ENCODE measurements at regions not wholly inside any gene's neighbourhood (a gene's known extent, or its start where the extent isn't known, plus 50 kb on each side); places are given as distances from the start of the nearest gene placed in this dataset.

GRCh38 chr4:53855581-53856250 lies 208.7 kb downstream of the CHIC2 start:
- H3K9me3 ChIP-seq, result 0 out of 2 replicates have a peak, but pooled peaks cover 4% of the 10 kb centered on the region
- H3K9me2 ChIP-seq, result no peaks in the 10 kb centered on the region
- WGBS (ENCODE audit: low lambda C conversion rate), result 20% methylated on average over 6 of the region's 6 CpGs
- peaks cover 10% of the 10 kb centered on the region for H3F3A ChIP-seq (replicated peaks; ENCODE audit: insufficient read depth)
- peak overlapping the region; percentile 40; the same call in 1 of the 2 replicates for H3K4me2 ChIP-seq
- H4K20me1 ChIP-seq (ENCODE audit: insufficient read depth), result no peaks in the 10 kb centered on the region
- peak overlapping the region in 1 of 2 experiments; percentile 28; a peak in 1 of 4 replicates for H3K4me3 ChIP-seq (ENCODE audit: low read depth in 2 of 2, low read length in 1 of 2)
- ChIA-PET POLR2A (no interaction called here), CTCF (interaction anchor here (0.6 to 2.3 kb wide), 4 partner anchors 10 to 378 kb away, joined by 3 to 7 read pairs (median 4); no protein-coding TSS in a partner anchor)
- no peak overlapping the region for H3K9ac ChIP-seq
- TF ChIP-seq EP300 (IDR thresholded peaks at IDR 0.05; ENCODE audit: borderline replicate concordance in 1 of 2, low read depth in 1 of 2, low read length in 1 of 2), result peak in 1 of 2 experiments; percentile 35; a peak in 2 of 4 replicates
- 0 out of 2 replicates have a peak, but pooled peaks have one; percentile 5 for TF ChIP-seq RAD21 (IDR thresholded peaks at IDR 0.05; ENCODE audit: low read length)
- TF ChIP-seq SMC3 (IDR thresholded peaks at IDR 0.05; ENCODE audit: low read depth, low read length), result no peak
- peak; percentile 56 for TF ChIP-seq PBX3 (IDR thresholded peaks at IDR 0.05)
- TF ChIP-seq CTCF (IDR thresholded peaks at IDR 0.05), result no peak
- TF ChIP-seq RFX5 (IDR thresholded peaks at IDR 0.05; ENCODE audit: low read length), result no peak
- H3K27me3 ChIP-seq (ENCODE audit: insufficient read depth), result no peaks in the 10 kb centered on the region
- peaks cover 0 to 18% of the 10 kb centered on the region in 2 experiments; a peak in 2 of 4 replicates for H3K4me1 ChIP-seq (ENCODE audit: control insufficient read depth in 1 of 2, insufficient read depth in 2 of 2, low read depth in 1 of 2, low read length in 1 of 2)
- no peak for DNase-seq
- 0 out of 2 replicates have a peak overlapping the region, but pooled peaks have one; percentile 43 for H2AFZ ChIP-seq (ENCODE audit: low read depth)
- H3K36me3 ChIP-seq (replicated peaks in 1 of 2; ENCODE audit: control insufficient read depth in 1 of 2, insufficient read depth in 2 of 2, low read length in 1 of 2), result no peaks in the 10 kb centered on the region
- no peaks in the 10 kb centered on the region for H3K79me2 ChIP-seq (ENCODE audit: insufficient read depth)
- peak overlapping the region; percentile 51 to 71 for H3K27ac ChIP-seq (ENCODE audit: low read depth in 2 of 2, low read length in 1 of 2)

GRCh38 chr4:53854991-53855568 lies 209.3 kb downstream of the CHIC2 start:
- Histone ChIP-seq H3F3A (replicated peaks; ENCODE audit: insufficient read depth) (peaks cover 10% of the 10 kb centered on the region), H3K36me3 (replicated peaks in 1 of 2; ENCODE audit: control insufficient read depth in 1 of 2, insufficient read depth in 2 of 2, low read length in 1 of 2) (no peaks in the 10 kb centered on the region), H4K20me1 (ENCODE audit: insufficient read depth) (no peaks in the 10 kb centered on the region), H3K4me3 (ENCODE audit: low read depth in 2 of 2, low read length in 1 of 2) (no peak overlapping the region), H3K9me3 (0 out of 2 replicates have a peak, but pooled peaks cover 4% of the 10 kb centered on the region), H3K4me1 (ENCODE audit: control insufficient read depth in 1 of 2, insufficient read depth in 2 of 2, low read depth in 1 of 2, low read length in 1 of 2) (peaks cover 0 to 18% of the 10 kb centered on the region in 2 experiments; a peak in 2 of 4 replicates), H3K9me2 (no peaks in the 10 kb centered on the region), H3K9ac (no peak overlapping the region), H3K4me2 (peak overlapping the region; percentile 40; the same call in 1 of the 2 replicates), H2AFZ (ENCODE audit: low read depth) (no peak overlapping the region), H3K79me2 (ENCODE audit: insufficient read depth) (no peaks in the 10 kb centered on the region), H3K27me3 (ENCODE audit: insufficient read depth) (no peaks in the 10 kb centered on the region), H3K27ac (ENCODE audit: low read depth in 2 of 2, low read length in 1 of 2) (peak overlapping the region; percentile 51 to 71; a peak in 3 of 4 replicates)
- DNase-seq, result no peak
- WGBS (ENCODE audit: low lambda C conversion rate), result 69% methylated on average over 3 of the region's 3 CpGs
- CTCF ChIA-PET, result interaction anchor here (2.3 kb wide), 1 partner anchor 10 kb away, joined by 7 read pairs; no protein-coding TSS in a partner anchor
- POLR2A ChIA-PET, result no interaction called here
- TF ChIP-seq TCF12 (IDR thresholded peaks at IDR 0.05) (no peak), RFX5 (IDR thresholded peaks at IDR 0.05; ENCODE audit: low read length) (no peak), IRF3 (IDR thresholded peaks at IDR 0.05; ENCODE audit: low read depth, low read length) (no peak), MXI1 (IDR thresholded peaks at IDR 0.05; ENCODE audit: low read depth, low read length) (no peak), CTCF (IDR thresholded peaks at IDR 0.05) (no peak), YY1 (IDR thresholded peaks at IDR 0.05; ENCODE audit: low read depth) (no peak), TAF1 (IDR thresholded peaks at IDR 0.05; ENCODE audit: borderline replicate concordance, low read depth, low read length) (no peak), ZBTB33 (IDR thresholded peaks at IDR 0.05; ENCODE audit: borderline replicate concordance, low read depth) (no peak)
- TF ChIP-seq, protein P1, sequence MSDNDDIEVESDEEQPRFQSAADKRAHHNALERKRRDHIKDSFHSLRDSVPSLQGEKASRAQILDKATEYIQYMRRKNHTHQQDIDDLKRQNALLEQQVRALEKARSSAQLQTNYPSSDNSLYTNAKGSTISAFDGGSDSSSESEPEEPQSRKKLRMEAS (IDR thresholded peaks at IDR 0.05; ENCODE audit: low read depth), result no peak
